Sigmoid colon (tissue), 4 donors: ENCODE measurements at regions not wholly inside any gene's neighbourhood (a gene's known extent, or its start where the extent isn't known, plus 50 kb on each side); places are given as distances from the start of the nearest gene placed in this dataset.

Experiments used
- POLR2AphosphoS5 ChIP-seq, 4 donors: sonication (generic); formaldehyde crosslinking; IDR thresholded peaks; one replicate each; pipeline ENCODE4 v1.6.1; 2017; ENCODE audit warnings: antibody characterized with exemption in 4 of 4
- TF ChIP-seq, protein P1 (sequence below), 4 experiments: fragments of 450-650 bp in 3 of 4; fragments of 200-600 bp in 1 of 4; IDR thresholded peaks; one replicate each; pipeline ENCODE4 v1.5.1; 2016 to 2019; ENCODE audit warnings: antibody characterized with exemption in 4 of 4, mild to moderate bottlenecking in 3 of 4, moderate library complexity in 2 of 4

DNA sequence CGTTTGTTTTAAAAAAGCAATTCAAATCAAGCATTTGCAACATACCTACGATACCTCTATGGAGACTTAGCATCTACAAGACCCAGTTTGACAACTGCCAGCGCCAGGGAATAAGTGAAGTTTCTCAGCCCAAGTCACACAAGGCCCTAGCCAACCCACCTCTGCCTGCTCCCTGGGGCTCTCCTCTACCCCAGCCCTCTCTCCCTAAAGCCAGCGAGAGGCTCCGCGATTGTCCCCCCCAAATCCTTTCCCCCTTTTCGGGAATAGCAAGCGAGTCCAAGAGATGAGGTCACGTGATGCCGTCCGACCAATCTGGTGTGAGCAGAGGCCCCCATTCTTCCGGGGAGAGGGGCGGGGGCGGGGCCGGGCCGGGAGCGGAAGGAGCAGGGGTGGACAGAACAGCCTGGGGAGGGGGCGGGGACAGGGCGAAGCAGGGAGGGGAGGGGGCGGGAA, 102.2 kb upstream of the RAB6C start:
- no peak for TF ChIP-seq POLR2AphosphoS5 (IDR thresholded peaks at IDR 0.05)
- TF ChIP-seq, protein P1, sequence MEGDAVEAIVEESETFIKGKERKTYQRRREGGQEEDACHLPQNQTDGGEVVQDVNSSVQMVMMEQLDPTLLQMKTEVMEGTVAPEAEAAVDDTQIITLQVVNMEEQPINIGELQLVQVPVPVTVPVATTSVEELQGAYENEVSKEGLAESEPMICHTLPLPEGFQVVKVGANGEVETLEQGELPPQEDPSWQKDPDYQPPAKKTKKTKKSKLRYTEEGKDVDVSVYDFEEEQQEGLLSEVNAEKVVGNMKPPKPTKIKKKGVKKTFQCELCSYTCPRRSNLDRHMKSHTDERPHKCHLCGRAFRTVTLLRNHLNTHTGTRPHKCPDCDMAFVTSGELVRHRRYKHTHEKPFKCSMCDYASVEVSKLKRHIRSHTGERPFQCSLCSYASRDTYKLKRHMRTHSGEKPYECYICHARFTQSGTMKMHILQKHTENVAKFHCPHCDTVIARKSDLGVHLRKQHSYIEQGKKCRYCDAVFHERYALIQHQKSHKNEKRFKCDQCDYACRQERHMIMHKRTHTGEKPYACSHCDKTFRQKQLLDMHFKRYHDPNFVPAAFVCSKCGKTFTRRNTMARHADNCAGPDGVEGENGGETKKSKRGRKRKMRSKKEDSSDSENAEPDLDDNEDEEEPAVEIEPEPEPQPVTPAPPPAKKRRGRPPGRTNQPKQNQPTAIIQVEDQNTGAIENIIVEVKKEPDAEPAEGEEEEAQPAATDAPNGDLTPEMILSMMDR (IDR thresholded peaks at IDR 0.05) = no peak
